ENCODE measurements at regions not wholly inside any gene's neighbourhood (a gene's known extent, or its start where the extent isn't known, plus 50 kb on each side); places are given as distances from the start of the nearest gene placed in this dataset.

DNA sequence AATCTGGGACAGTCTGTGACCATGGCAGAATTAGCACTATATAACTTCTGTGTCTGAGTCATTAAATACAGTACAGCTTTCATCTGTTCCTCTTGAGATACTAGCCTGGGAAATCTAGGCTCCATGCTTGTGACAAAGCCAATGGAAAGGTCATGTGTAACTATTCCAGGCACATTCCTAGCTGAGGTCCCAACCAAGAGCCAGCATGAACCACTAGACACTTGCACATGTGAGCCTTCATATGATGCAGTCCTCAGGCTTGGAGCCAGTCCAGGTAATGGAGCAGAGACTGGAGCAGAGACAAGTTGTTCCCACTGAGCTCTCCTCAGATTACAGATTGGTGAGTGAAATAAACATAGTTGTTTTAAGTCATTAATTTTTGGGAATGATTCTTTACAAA, 412.4 kb upstream of the ZNF462 start:
- Histone ChIP-seq H3K9me3 (no peaks in the 10 kb centered on the region), H3K27me3 (replicated peaks in 1 of 2; ENCODE audit: control insufficient read depth in 2 of 2, extremely low read depth in 1 of 2, insufficient read depth in 2 of 2, low read length in 1 of 2) (no peaks in the 10 kb centered on the region), H3K36me3 (ENCODE audit: control insufficient read depth in 2 of 2, extremely low read depth in 1 of 2, insufficient read depth in 1 of 2, low read length in 1 of 2) (no peaks in the 10 kb centered on the region), H3K27ac (ENCODE audit: low read length) (no peak overlapping the region), H3K4me1 (ENCODE audit: control insufficient read depth in 1 of 2, extremely low read depth in 1 of 2, insufficient read depth in 2 of 2, low read length in 2 of 2) (no peaks in the 10 kb centered on the region), H3K4me3 (ENCODE audit: control insufficient read depth in 1 of 2, extremely low read depth in 1 of 2, low read length in 1 of 2) (no peak overlapping the region)
- ChIA-PET CTCF (no interaction called here), POLR2A (no interaction called here)
- no peak for ATAC-seq (replicated peaks in 1 of 4)
- Mint-ChIP-seq H3K36me3 (no peaks in the 10 kb centered on the region), H3K27me3 (no peaks in the 10 kb centered on the region), H3K27ac (no peak overlapping the region), H3K4me1 (no peaks in the 10 kb centered on the region), H3K4me3 (no peak overlapping the region), H3K9me3 (peaks cover 0 to 22% (median 19%) of the 10 kb centered on the region in 3 donors)
- DNase-seq = no peak

GRCh38 chr9:106451223-106451622, 411.7 kb upstream of the ZNF462 start:
- no peaks in the 10 kb centered on the region for H3K4me1 ChIP-seq (ENCODE audit: control insufficient read depth in 1 of 2, extremely low read depth in 1 of 2, insufficient read depth in 2 of 2, low read length in 2 of 2)
- no peaks in the 10 kb centered on the region for H3K36me3 Mint-ChIP-seq
- no peaks in the 10 kb centered on the region for H3K27me3 ChIP-seq (replicated peaks in 1 of 2; ENCODE audit: control insufficient read depth in 2 of 2, extremely low read depth in 1 of 2, insufficient read depth in 2 of 2, low read length in 1 of 2)
- no peak overlapping the region for H3K27ac Mint-ChIP-seq
- ChIA-PET POLR2A (no interaction called here), CTCF (no interaction called here)
- H3K27me3 Mint-ChIP-seq = no peaks in the 10 kb centered on the region
- H3K36me3 ChIP-seq (ENCODE audit: control insufficient read depth in 2 of 2, extremely low read depth in 1 of 2, insufficient read depth in 1 of 2, low read length in 1 of 2) = no peaks in the 10 kb centered on the region
- H3K4me1 Mint-ChIP-seq = no peaks in the 10 kb centered on the region
- ATAC-seq (replicated peaks in 1 of 4) (no peak), DNase-seq (no peak)
- WGBS (ENCODE audit: insufficient coverage) = 86% methylated on average over 1 of the region's 1 CpG
- H3K9me3 ChIP-seq = no peaks in the 10 kb centered on the region
- peaks cover 0 to 25% (median 18%) of the 10 kb centered on the region in 3 donors for H3K9me3 Mint-ChIP-seq
- no peak overlapping the region for H3K27ac ChIP-seq (ENCODE audit: low read length)
- no peak overlapping the region for H3K4me3 ChIP-seq (ENCODE audit: control insufficient read depth in 1 of 2, extremely low read depth in 1 of 2, low read length in 1 of 2)
- no peak overlapping the region for H3K4me3 Mint-ChIP-seq

DNA sequence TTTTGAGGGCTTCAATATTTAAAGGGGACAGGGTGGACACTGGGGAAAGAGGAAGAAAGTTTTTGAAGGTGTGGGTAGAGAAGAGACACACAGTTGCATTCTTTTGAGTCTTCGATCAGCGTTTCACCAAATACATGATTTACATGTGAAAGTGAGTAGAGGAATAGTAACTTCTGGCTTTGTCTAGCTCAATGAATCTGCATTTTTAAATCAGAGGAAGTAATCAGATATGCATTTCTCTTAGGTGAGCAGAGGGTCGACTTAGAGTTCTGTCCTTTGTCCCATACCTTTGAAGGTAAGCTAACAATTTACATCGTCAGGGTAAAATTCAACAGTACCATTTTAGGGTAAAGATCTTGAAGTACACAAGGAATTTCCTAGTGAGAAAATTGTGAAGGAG, 406.4 kb upstream of the ZNF462 start:
- Histone ChIP-seq H3K36me3 (ENCODE audit: control insufficient read depth in 2 of 2, extremely low read depth in 1 of 2, insufficient read depth in 1 of 2, low read length in 1 of 2) (no peaks in the 10 kb centered on the region), H3K4me3 (ENCODE audit: control insufficient read depth in 1 of 2, extremely low read depth in 1 of 2, low read length in 1 of 2) (no peak overlapping the region), H3K27ac (ENCODE audit: low read length) (no peak overlapping the region), H3K9me3 (no peaks in the 10 kb centered on the region), H3K27me3 (replicated peaks in 1 of 2; ENCODE audit: control insufficient read depth in 2 of 2, extremely low read depth in 1 of 2, insufficient read depth in 2 of 2, low read length in 1 of 2) (no peaks in the 10 kb centered on the region), H3K4me1 (ENCODE audit: control insufficient read depth in 1 of 2, extremely low read depth in 1 of 2, insufficient read depth in 2 of 2, low read length in 2 of 2) (no peaks in the 10 kb centered on the region)
- DNase-seq (no peak), ATAC-seq (replicated peaks in 1 of 4) (no peak)
- Mint-ChIP-seq H3K9me3 (peaks cover 4 to 34% (median 17%) of the 10 kb centered on the region in 3 donors), H3K4me1 (no peaks in the 10 kb centered on the region), H3K27ac (no peak overlapping the region), H3K36me3 (no peaks in the 10 kb centered on the region), H3K27me3 (no peaks in the 10 kb centered on the region), H3K4me3 (no peak overlapping the region)
- CTCF ChIA-PET = no interaction called here
- WGBS (ENCODE audit: insufficient coverage) = no CpG with 5 or more reads among the region's 4 CpGs
- POLR2A ChIA-PET = no interaction called here

DNA sequence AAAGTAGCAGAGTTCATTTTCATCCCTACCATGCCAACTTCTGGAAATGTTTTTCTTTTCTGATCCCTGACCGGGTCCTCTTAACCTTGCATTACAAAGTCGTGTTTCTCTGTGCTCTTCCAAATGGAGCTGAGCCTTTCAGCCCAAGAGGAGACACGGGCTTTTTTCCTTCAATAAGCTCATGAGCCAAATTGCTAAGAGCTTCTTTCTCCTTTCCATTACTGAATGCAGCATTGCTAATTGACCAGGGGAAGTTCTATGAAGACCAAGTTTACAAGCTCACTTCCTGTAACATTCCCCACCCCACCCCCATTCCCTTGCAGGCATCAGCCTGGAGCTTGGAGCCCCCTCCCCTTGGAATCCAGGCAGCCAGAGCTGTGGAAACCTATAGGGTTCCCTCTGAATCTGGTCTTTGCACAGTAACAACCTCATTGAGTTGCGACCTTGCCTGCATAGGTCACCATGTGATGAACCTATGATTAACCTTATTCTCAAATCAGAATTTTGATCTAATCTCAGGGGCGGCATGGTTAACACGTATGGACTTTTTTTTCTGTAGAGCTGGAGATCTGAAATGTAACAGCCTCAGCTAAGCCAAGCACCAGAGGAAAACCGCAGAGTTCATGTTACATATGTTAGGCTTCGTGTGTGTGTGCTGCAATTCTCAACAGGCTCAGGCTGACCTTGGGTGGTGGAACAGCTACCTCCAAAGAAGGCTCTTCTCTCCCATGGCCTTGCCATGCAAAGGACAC, 395.7 kb upstream of the ZNF462 start:
- Mint-ChIP-seq H3K4me1 (no peaks in the 10 kb centered on the region), H3K9me3 (peaks cover 4 to 23% (median 16%) of the 10 kb centered on the region in 3 donors), H3K36me3 (no peaks in the 10 kb centered on the region), H3K27me3 (no peaks in the 10 kb centered on the region), H3K4me3 (no peak overlapping the region), H3K27ac (no peak overlapping the region)
- 69% methylated on average over 4 of the region's 8 CpGs for WGBS (ENCODE audit: insufficient coverage)
- DNase-seq (no peak), ATAC-seq (replicated peaks in 1 of 4) (no peak)
- H3K4me1 ChIP-seq (ENCODE audit: control insufficient read depth in 1 of 2, extremely low read depth in 1 of 2, insufficient read depth in 2 of 2, low read length in 2 of 2) = no peaks in the 10 kb centered on the region
- ChIA-PET CTCF (no interaction called here), POLR2A (no interaction called here)
- H3K9me3 ChIP-seq = no peaks in the 10 kb centered on the region
- H3K27me3 ChIP-seq (replicated peaks in 1 of 2; ENCODE audit: control insufficient read depth in 2 of 2, extremely low read depth in 1 of 2, insufficient read depth in 2 of 2, low read length in 1 of 2) = no peaks in the 10 kb centered on the region
- H3K4me3 ChIP-seq (ENCODE audit: control insufficient read depth in 1 of 2, extremely low read depth in 1 of 2, low read length in 1 of 2) = no peak overlapping the region
- no peak overlapping the region for H3K27ac ChIP-seq (ENCODE audit: low read length)
- H3K36me3 ChIP-seq (ENCODE audit: control insufficient read depth in 2 of 2, extremely low read depth in 1 of 2, insufficient read depth in 1 of 2, low read length in 1 of 2) = no peaks in the 10 kb centered on the region

DNA sequence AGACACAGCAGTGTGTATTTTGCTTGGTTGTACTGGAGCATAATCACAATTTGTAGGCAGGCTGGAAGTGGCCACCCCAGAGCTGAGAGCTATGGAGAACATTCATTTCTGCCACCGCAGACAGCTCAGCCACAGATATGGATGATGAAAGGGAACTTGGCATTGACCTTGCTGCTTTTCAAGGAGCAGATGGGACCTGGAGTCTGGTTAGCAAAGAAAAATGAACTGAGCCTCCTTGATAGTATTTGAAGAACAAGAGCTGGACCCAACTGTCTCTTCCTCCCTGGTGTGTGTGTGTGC, 395.2 kb upstream of the ZNF462 start:
- H3K4me3 Mint-ChIP-seq = no peak overlapping the region
- POLR2A ChIA-PET = no interaction called here
- CTCF ChIA-PET = no interaction called here
- WGBS (ENCODE audit: insufficient coverage) = 82% methylated on average over 1 of the region's 1 CpG
- ATAC-seq (replicated peaks in 1 of 4) (no peak), DNase-seq (no peak)
- Histone ChIP-seq H3K27me3 (replicated peaks in 1 of 2; ENCODE audit: control insufficient read depth in 2 of 2, extremely low read depth in 1 of 2, insufficient read depth in 2 of 2, low read length in 1 of 2) (no peaks in the 10 kb centered on the region), H3K4me3 (ENCODE audit: control insufficient read depth in 1 of 2, extremely low read depth in 1 of 2, low read length in 1 of 2) (no peak overlapping the region), H3K9me3 (no peaks in the 10 kb centered on the region), H3K27ac (ENCODE audit: low read length) (no peak overlapping the region), H3K36me3 (ENCODE audit: control insufficient read depth in 2 of 2, extremely low read depth in 1 of 2, insufficient read depth in 1 of 2, low read length in 1 of 2) (no peaks in the 10 kb centered on the region), H3K4me1 (ENCODE audit: control insufficient read depth in 1 of 2, extremely low read depth in 1 of 2, insufficient read depth in 2 of 2, low read length in 2 of 2) (no peaks in the 10 kb centered on the region)
- no peaks in the 10 kb centered on the region for H3K36me3 Mint-ChIP-seq
- peaks cover 3 to 23% (median 16%) of the 10 kb centered on the region in 3 donors for H3K9me3 Mint-ChIP-seq
- no peaks in the 10 kb centered on the region for H3K27me3 Mint-ChIP-seq
- H3K27ac Mint-ChIP-seq = no peak overlapping the region
- no peaks in the 10 kb centered on the region for H3K4me1 Mint-ChIP-seq

DNA sequence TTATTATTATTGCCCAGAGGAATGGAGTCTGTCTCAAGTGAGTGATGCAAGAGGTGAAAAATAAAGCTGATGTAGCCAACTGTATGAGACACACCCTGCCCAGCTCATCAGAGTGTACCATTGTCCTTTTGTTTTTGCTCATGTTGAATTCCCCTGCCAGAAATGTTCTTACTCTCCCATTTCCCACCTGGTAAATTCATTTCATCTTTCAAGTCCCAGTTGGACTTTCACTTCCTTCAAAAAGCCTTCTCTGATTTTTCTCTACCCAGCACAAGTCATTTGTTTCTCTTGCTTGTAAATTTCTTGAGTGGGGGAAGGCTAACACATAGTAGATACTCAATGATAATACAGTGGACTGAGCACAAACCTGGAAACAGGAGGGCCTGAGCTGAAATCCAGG, 394.5 kb upstream of the ZNF462 start:
- H3K9me3 Mint-ChIP-seq = peaks cover 3 to 23% (median 16%) of the 10 kb centered on the region in 3 donors
- Histone ChIP-seq H3K36me3 (ENCODE audit: control insufficient read depth in 2 of 2, extremely low read depth in 1 of 2, insufficient read depth in 1 of 2, low read length in 1 of 2) (no peaks in the 10 kb centered on the region), H3K27ac (ENCODE audit: low read length) (no peak overlapping the region), H3K9me3 (no peaks in the 10 kb centered on the region), H3K4me3 (ENCODE audit: control insufficient read depth in 1 of 2, extremely low read depth in 1 of 2, low read length in 1 of 2) (no peak overlapping the region), H3K4me1 (ENCODE audit: control insufficient read depth in 1 of 2, extremely low read depth in 1 of 2, insufficient read depth in 2 of 2, low read length in 2 of 2) (no peaks in the 10 kb centered on the region), H3K27me3 (replicated peaks in 1 of 2; ENCODE audit: control insufficient read depth in 2 of 2, extremely low read depth in 1 of 2, insufficient read depth in 2 of 2, low read length in 1 of 2) (no peaks in the 10 kb centered on the region)
- ChIA-PET CTCF (no interaction called here), POLR2A (no interaction called here)
- H3K4me1 Mint-ChIP-seq = no peaks in the 10 kb centered on the region
- H3K27ac Mint-ChIP-seq = no peak overlapping the region
- DNase-seq (no peak), ATAC-seq (replicated peaks in 1 of 4) (no peak)
- H3K4me3 Mint-ChIP-seq = no peak overlapping the region
- H3K27me3 Mint-ChIP-seq = no peaks in the 10 kb centered on the region
- H3K36me3 Mint-ChIP-seq = no peaks in the 10 kb centered on the region

GRCh38 chr9:106478312-106478711, 384.7 kb upstream of the ZNF462 start:
- no peak overlapping the region for H3K4me3 Mint-ChIP-seq
- H3K27me3 ChIP-seq (replicated peaks in 1 of 2; ENCODE audit: control insufficient read depth in 2 of 2, extremely low read depth in 1 of 2, insufficient read depth in 2 of 2, low read length in 1 of 2) = no peaks in the 10 kb centered on the region
- H3K27ac Mint-ChIP-seq = no peak overlapping the region
- H3K9me3 Mint-ChIP-seq = peaks cover 16 to 21% (median 17%) of the 10 kb centered on the region in 3 donors
- H3K27me3 Mint-ChIP-seq = no peaks in the 10 kb centered on the region
- ChIA-PET CTCF (no interaction called here), POLR2A (no interaction called here)
- H3K4me3 ChIP-seq (ENCODE audit: control insufficient read depth in 1 of 2, extremely low read depth in 1 of 2, low read length in 1 of 2) = no peak overlapping the region
- WGBS (ENCODE audit: insufficient coverage) = no CpG with 5 or more reads among the region's 1 CpG
- H3K4me1 ChIP-seq (ENCODE audit: control insufficient read depth in 1 of 2, extremely low read depth in 1 of 2, insufficient read depth in 2 of 2, low read length in 2 of 2) = no peaks in the 10 kb centered on the region
- H3K9me3 ChIP-seq = no peaks in the 10 kb centered on the region
- H3K36me3 ChIP-seq (ENCODE audit: control insufficient read depth in 2 of 2, extremely low read depth in 1 of 2, insufficient read depth in 1 of 2, low read length in 1 of 2) = no peaks in the 10 kb centered on the region
- no peak overlapping the region for H3K27ac ChIP-seq (ENCODE audit: low read length)
- H3K4me1 Mint-ChIP-seq = no peaks in the 10 kb centered on the region
- no peak for DNase-seq
- H3K36me3 Mint-ChIP-seq = no peaks in the 10 kb centered on the region
- no peak for ATAC-seq (replicated peaks in 1 of 4)

Measured in T-cell (primary cell).